GM12872 (cell line): ENCODE measurements at regions not wholly inside any gene's neighbourhood (a gene's known extent, or its start where the extent isn't known, plus 50 kb on each side); places are given as distances from the start of the nearest gene placed in this dataset.

Experiments used
- TF ChIP-seq, protein P1 (sequence below): IDR thresholded peaks from 3 replicates; pipeline ENCODE4 v1.5.1; 2011; ENCODE audit warnings: low read depth, mild to moderate bottlenecking, low read length, moderate library complexity; ENCODE audit not compliant: insufficient read depth

DNA sequence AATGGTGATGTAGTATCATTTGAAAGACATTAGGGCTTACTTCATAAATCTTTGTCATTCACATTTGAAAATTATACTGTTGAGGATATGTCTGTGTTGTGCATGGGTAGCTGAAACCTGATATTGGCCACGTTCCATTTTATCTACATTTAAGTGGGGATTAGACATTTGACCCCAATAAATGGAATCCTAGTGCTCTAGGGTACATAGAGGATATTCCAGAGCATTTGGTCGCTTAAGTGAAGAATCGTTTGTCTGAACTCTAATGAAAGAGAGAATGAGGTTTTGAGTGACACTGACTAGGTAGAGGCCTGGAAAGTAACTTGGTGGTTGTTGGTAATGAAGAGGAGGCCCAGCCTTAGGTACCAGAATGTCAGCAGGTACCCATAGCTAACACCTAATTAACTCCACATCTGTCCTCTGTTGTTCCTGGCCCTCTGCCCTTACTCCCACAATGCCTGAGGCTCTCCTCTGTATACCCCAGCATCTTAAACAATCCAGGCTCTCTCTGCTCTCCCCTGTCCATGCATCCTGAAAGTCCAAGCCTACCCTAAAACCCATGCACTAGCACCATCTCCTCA, 299.5 kb upstream of the KLF3 start:
- TF ChIP-seq, protein P1, sequence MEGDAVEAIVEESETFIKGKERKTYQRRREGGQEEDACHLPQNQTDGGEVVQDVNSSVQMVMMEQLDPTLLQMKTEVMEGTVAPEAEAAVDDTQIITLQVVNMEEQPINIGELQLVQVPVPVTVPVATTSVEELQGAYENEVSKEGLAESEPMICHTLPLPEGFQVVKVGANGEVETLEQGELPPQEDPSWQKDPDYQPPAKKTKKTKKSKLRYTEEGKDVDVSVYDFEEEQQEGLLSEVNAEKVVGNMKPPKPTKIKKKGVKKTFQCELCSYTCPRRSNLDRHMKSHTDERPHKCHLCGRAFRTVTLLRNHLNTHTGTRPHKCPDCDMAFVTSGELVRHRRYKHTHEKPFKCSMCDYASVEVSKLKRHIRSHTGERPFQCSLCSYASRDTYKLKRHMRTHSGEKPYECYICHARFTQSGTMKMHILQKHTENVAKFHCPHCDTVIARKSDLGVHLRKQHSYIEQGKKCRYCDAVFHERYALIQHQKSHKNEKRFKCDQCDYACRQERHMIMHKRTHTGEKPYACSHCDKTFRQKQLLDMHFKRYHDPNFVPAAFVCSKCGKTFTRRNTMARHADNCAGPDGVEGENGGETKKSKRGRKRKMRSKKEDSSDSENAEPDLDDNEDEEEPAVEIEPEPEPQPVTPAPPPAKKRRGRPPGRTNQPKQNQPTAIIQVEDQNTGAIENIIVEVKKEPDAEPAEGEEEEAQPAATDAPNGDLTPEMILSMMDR: no peak

DNA sequence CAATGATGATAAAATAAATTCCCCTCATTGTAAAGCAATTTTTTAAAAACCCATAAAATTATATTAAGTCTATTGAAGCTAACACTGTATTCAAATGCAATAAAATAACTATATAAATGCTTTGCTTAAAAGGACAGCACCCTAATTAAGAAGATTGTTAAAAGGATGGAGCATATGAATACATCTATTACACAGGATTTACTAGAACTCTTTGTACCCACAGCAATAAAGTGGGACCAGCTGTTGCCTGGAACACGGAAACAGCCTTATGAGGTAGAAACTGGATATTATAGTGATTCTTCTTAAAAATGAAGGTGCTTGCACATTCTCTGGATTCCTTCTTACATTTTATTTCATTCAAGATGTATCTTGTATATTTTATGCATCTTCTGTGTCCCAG, 298.7 kb upstream of the KLF3 start:
- TF ChIP-seq, protein P1: no peak

DNA sequence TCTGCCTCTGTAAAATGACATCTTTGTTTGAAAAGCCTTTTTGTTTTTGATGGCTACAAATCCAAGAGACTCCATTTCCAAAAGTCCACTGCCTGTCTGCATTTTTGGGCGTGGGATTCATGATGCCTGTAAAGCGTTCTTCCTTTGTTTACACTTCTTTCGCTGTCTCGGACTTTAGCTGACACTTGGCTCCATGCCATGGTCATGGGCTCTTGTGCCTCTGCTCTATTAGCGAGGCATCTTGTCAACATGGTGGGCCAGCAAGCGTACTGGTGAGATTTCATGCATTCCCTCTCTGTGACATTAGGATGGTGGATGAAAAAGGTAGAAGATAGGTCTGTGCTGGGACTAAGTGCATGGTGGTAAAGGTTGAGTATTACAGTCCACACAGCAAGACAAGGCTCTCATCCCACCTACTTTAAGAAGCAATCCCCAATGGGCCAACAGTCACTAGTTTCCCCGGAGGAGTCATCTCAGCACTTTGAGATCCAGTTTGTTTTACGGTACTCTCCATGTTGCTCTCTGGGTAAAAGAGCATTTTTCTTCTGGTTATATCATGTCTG, 298.2 kb upstream of the KLF3 start:
- TF ChIP-seq, protein P1: no peak

DNA sequence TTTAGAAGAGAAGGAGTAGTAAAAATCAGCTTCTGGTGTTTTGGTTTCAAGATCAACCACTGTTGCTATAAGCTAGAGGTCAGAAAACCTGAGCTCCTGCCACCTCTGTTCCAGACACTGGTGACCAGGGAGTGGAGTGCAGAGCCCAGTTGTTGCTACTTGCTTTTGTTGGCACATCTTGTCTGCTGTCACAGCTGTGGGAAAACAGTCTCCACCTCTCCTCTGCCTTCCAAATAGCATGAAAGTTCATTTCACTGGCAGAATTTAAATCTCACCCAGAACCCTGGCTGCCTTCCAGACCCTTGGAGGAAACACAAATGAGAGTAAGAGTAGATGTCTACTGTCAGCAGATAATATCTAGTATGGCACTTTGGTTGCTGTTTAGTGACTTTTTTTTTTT, 297.5 kb upstream of the KLF3 start:
- TF ChIP-seq, protein P1: no peak

DNA sequence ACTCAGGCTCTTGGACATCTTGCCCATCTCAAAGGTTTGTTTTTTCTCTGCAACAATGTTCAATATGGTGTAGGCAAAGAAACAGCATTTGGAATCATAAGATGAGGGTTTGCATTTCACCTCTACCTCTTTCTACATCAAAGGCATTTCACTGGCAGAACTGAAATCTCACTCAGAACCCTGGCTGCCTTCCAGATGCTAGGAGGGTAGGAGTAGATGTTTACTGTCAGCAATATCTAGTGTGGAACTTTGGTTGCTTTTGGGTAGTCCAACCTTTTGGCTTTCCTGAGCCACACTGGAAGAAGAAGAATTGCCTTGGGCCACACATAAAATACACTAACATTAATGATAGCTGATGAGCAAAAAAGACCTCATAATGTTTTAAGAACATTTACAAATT, 297.0 kb upstream of the KLF3 start:
- TF ChIP-seq, protein P1: no peak

DNA sequence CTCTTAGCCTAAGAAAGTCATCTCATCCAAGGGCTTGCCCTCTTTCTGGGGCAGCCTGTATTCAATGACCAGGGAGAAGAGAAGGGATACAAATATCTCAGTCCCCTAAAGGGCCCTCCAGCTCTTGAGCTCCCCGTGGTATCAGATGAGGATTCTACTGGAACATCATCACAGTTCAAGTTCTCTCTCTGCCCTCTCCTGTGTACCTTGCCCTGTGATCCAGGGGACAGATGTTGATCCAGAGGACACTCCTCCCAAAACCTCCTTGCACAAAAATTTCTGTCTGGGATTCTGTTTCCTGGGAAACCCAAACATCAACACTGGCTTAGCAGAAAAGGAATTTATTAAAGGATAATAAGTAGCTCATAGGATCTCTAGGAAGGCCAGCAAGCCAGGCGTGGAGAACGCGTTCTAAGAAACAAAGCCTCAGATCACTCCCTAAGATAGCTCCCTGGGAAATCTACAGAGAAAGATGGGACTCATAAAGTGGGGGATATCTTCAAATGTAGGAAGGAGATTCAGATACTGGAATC, 296.3 kb upstream of the KLF3 start:
- TF ChIP-seq, protein P1: no peak

DNA sequence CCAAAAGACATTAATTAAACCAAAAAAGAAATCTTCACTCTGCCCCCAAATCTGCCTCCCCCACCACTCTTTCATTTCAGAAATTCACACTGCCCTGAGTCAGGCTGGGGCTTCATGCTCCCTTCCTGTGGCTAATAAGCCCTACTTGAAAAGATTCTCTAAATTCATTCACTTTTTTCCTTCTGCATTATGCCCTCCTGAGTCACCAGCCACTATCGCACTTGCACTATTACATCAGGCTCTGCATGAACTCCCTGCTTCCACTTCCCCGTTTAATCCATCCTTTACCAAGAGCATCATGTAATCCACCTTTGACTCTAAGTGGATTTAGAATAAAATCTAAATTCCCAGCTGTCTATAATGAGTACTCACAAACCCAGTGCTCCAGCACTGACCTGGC, 295.4 kb upstream of the KLF3 start:
- TF ChIP-seq, protein P1: no peak
